ENCODE measurements at regions not wholly inside any gene's neighbourhood (a gene's known extent, or its start where the extent isn't known, plus 50 kb on each side); places are given as distances from the start of the nearest gene placed in this dataset.

- H3K4me1 Mint-ChIP-seq (ENCODE audit: low read depth): peaks cover 16% of the 10 kb centered on the region
- H3K27ac Mint-ChIP-seq: no peak overlapping the region
- no peak for DNase-seq
- H3K27me3 Mint-ChIP-seq: peaks cover 14% of the 10 kb centered on the region
- H3K9me3 Mint-ChIP-seq: no peaks in the 10 kb centered on the region
- no peaks in the 10 kb centered on the region for H3K36me3 Mint-ChIP-seq (ENCODE audit: low read depth)
- no peak overlapping the region for H3K4me3 Mint-ChIP-seq
Observed at GRCh38 chr10:43940898-43941837, 292.5 kb upstream of the ZNF32 start.

- no peak overlapping the region for H3K4me3 Mint-ChIP-seq
- no peak overlapping the region for H3K27ac Mint-ChIP-seq
- DNase-seq: no peak
Observed at GRCh38 chr10:43939939-43940820, 291.5 kb upstream of the ZNF32 start.

GRCh38 chr10:43939389-43939938, 290.8 kb upstream of the ZNF32 start:
- Mint-ChIP-seq H3K36me3 (ENCODE audit: low read depth) (no peaks in the 10 kb centered on the region), H3K27me3 (peaks cover 10% of the 10 kb centered on the region), H3K27ac (no peak overlapping the region), H3K4me3 (no peak overlapping the region), H3K4me1 (ENCODE audit: low read depth) (peaks cover 16% of the 10 kb centered on the region), H3K9me3 (no peaks in the 10 kb centered on the region)
- DNase-seq: no peak

More at GRCh38 chr10:43939939-43940820, 291.5 kb upstream of the ZNF32 start:
- peaks cover 14% of the 10 kb centered on the region for H3K27me3 Mint-ChIP-seq
- H3K4me1 Mint-ChIP-seq (ENCODE audit: low read depth): peaks cover 16% of the 10 kb centered on the region
- H3K9me3 Mint-ChIP-seq: no peaks in the 10 kb centered on the region
- no peaks in the 10 kb centered on the region for H3K36me3 Mint-ChIP-seq (ENCODE audit: low read depth)

- DNase-seq: no peak
- H3K4me3 Mint-ChIP-seq: no peak overlapping the region
- no peak overlapping the region for H3K27ac Mint-ChIP-seq
- peaks cover 16% of the 10 kb centered on the region for H3K4me1 Mint-ChIP-seq (ENCODE audit: low read depth)
- no peaks in the 10 kb centered on the region for H3K36me3 Mint-ChIP-seq (ENCODE audit: low read depth)
- H3K9me3 Mint-ChIP-seq: no peaks in the 10 kb centered on the region
- peaks cover 7% of the 10 kb centered on the region for H3K27me3 Mint-ChIP-seq
Observed at GRCh38 chr10:43938810-43939209, 290.1 kb upstream of the ZNF32 start.

- Mint-ChIP-seq H3K36me3 (ENCODE audit: low read depth) (no peaks in the 10 kb centered on the region), H3K4me1 (ENCODE audit: low read depth) (no peaks in the 10 kb centered on the region), H3K9me3 (no peaks in the 10 kb centered on the region), H3K27ac (no peak overlapping the region), H3K27me3 (peaks cover 10% of the 10 kb centered on the region), H3K4me3 (no peak overlapping the region)
- DNase-seq: no peak
Observed at GRCh38 chr10:43931308-43931930, 282.7 kb upstream of the ZNF32 start.

- no peak overlapping the region for H3K4me3 Mint-ChIP-seq
- no peak for DNase-seq
- no peaks in the 10 kb centered on the region for H3K4me1 Mint-ChIP-seq (ENCODE audit: low read depth)
- H3K27me3 Mint-ChIP-seq: peaks cover 10% of the 10 kb centered on the region
- no peaks in the 10 kb centered on the region for H3K36me3 Mint-ChIP-seq (ENCODE audit: low read depth)
- H3K9me3 Mint-ChIP-seq: no peaks in the 10 kb centered on the region
- no peak overlapping the region for H3K27ac Mint-ChIP-seq
Observed at GRCh38 chr10:43930777-43931176, 282.1 kb upstream of the ZNF32 start.

GRCh38 chr10:43930243-43930642, 281.6 kb upstream of the ZNF32 start:
- Mint-ChIP-seq H3K36me3 (ENCODE audit: low read depth) (no peaks in the 10 kb centered on the region), H3K4me3 (no peak overlapping the region), H3K27me3 (peaks cover 10% of the 10 kb centered on the region), H3K27ac (no peak overlapping the region), H3K4me1 (ENCODE audit: low read depth) (no peaks in the 10 kb centered on the region), H3K9me3 (no peaks in the 10 kb centered on the region)
- DNase-seq: no peak

GRCh38 chr10:43929122-43929521, 280.4 kb upstream of the ZNF32 start:
- Mint-ChIP-seq H3K4me1 (ENCODE audit: low read depth) (no peaks in the 10 kb centered on the region), H3K9me3 (no peaks in the 10 kb centered on the region), H3K4me3 (no peak overlapping the region), H3K27ac (no peak overlapping the region), H3K27me3 (peaks cover 10% of the 10 kb centered on the region), H3K36me3 (ENCODE audit: low read depth) (no peaks in the 10 kb centered on the region)
- DNase-seq: no peak

- no peak for DNase-seq
- H3K4me1 Mint-ChIP-seq (ENCODE audit: low read depth): no peaks in the 10 kb centered on the region
- H3K27ac Mint-ChIP-seq: no peak overlapping the region
- H3K36me3 Mint-ChIP-seq (ENCODE audit: low read depth): no peaks in the 10 kb centered on the region
- H3K9me3 Mint-ChIP-seq: no peaks in the 10 kb centered on the region
- H3K27me3 Mint-ChIP-seq: peaks cover 10% of the 10 kb centered on the region
- no peak overlapping the region for H3K4me3 Mint-ChIP-seq
Observed at GRCh38 chr10:43928425-43928968, 279.8 kb upstream of the ZNF32 start.

- no peak for DNase-seq
- Mint-ChIP-seq H3K27ac (no peak overlapping the region), H3K27me3 (peaks cover 10% of the 10 kb centered on the region), H3K4me1 (ENCODE audit: low read depth) (no peaks in the 10 kb centered on the region), H3K9me3 (no peaks in the 10 kb centered on the region), H3K4me3 (no peak overlapping the region), H3K36me3 (ENCODE audit: low read depth) (no peaks in the 10 kb centered on the region)
Observed at GRCh38 chr10:43926875-43927406, 278.3 kb upstream of the ZNF32 start.

- peaks cover 10% of the 10 kb centered on the region for H3K27me3 Mint-ChIP-seq
Observed at GRCh38 chr10:43926371-43926770, 277.7 kb upstream of the ZNF32 start.

GRCh38 chr10:43925793-43926192, 277.1 kb upstream of the ZNF32 start:
- no peaks in the 10 kb centered on the region for H3K9me3 Mint-ChIP-seq
- peaks cover 10% of the 10 kb centered on the region for H3K27me3 Mint-ChIP-seq
- no peaks in the 10 kb centered on the region for H3K36me3 Mint-ChIP-seq (ENCODE audit: low read depth)
- no peak overlapping the region for H3K4me3 Mint-ChIP-seq
- no peaks in the 10 kb centered on the region for H3K4me1 Mint-ChIP-seq (ENCODE audit: low read depth)
- DNase-seq: no peak
- no peak overlapping the region for H3K27ac Mint-ChIP-seq

More at GRCh38 chr10:43926371-43926770, 277.7 kb upstream of the ZNF32 start:
- H3K36me3 Mint-ChIP-seq (ENCODE audit: low read depth): no peaks in the 10 kb centered on the region
- no peaks in the 10 kb centered on the region for H3K4me1 Mint-ChIP-seq (ENCODE audit: low read depth)
- no peak overlapping the region for H3K27ac Mint-ChIP-seq
- no peak for DNase-seq
- H3K4me3 Mint-ChIP-seq: no peak overlapping the region
- H3K9me3 Mint-ChIP-seq: no peaks in the 10 kb centered on the region

- DNase-seq: no peak
- H3K4me1 Mint-ChIP-seq (ENCODE audit: low read depth): no peaks in the 10 kb centered on the region
- H3K9me3 Mint-ChIP-seq: no peaks in the 10 kb centered on the region
- no peak overlapping the region for H3K27ac Mint-ChIP-seq
- no peak overlapping the region for H3K4me3 Mint-ChIP-seq
- no peaks in the 10 kb centered on the region for H3K36me3 Mint-ChIP-seq (ENCODE audit: low read depth)
- H3K27me3 Mint-ChIP-seq: no peaks in the 10 kb centered on the region
Observed at GRCh38 chr10:43923328-43923727, 274.6 kb upstream of the ZNF32 start.
